Activated naive CD8-positive, alpha-beta T cell treated with anti-CD3 and anti-CD28 coated beads, Interleukin-2, amount 50 U/mL, for 24 hours (primary cell): ENCODE measurements at regions not wholly inside any gene's neighbourhood (a gene's known extent, or its start where the extent isn't known, plus 50 kb on each side); places are given as distances from the start of the nearest gene placed in this dataset.
"Not testable (repeated sequence)": the region's sequence is repeated elsewhere in the genome, so short reads cannot be mapped to it uniquely, and the experiment has no call there.

Experiments
- ATAC-seq: fragments of 150-1000 bp; cut with Tn5 transposase; one replicate; pipeline ENCODE4 v1.10.0; 2021
- DNase-seq: peaks from one replicate; pipeline ENCODE4 v3.0.0; 2021
- H3K27ac Mint-ChIP-seq: one replicate; pipeline ENCODE4 v1.8.0; 2021; ENCODE audit warnings: mild to moderate bottlenecking, mixed read lengths
- H3K27me3 Mint-ChIP-seq: one replicate; pipeline ENCODE4 v1.8.0; 2021; ENCODE audit warnings: mixed read lengths
- H3K36me3 Mint-ChIP-seq: one replicate; pipeline ENCODE4 v1.8.0; 2021; ENCODE audit warnings: low read depth, mixed read lengths
- H3K4me1 Mint-ChIP-seq: one replicate; pipeline ENCODE4 v1.8.0; 2021; ENCODE audit warnings: mixed read lengths
- H3K4me3 Mint-ChIP-seq: one replicate; pipeline ENCODE4 v1.8.0; 2021; ENCODE audit warnings: mild to moderate bottlenecking, moderate library complexity, mixed read lengths
- H3K9me3 Mint-ChIP-seq: one replicate; pipeline ENCODE4 v1.8.0; 2021; ENCODE audit warnings: mixed read lengths

DNA sequence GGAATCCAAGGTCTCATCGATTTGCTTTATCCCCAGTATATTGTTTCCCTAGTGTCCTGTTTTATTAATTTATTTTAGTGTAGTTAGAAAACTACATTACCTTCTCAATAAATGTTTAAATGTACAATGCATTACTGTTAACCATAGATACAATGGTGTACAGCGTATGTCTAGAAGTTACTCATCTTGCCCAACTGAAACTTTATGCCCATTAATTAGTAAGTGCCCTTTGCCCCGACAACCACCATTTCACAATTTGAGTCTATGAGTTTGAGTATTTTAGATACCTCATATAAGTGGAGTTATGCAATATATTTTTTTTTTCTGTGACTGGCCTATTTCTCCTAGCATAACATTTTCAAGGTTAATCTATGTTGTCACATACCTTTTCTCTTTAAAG is 1343.0 kb upstream of the SLC39A10 start:
- Mint-ChIP-seq H3K36me3 (no peaks in the 10 kb centered on the region), H3K27me3 (no peaks in the 10 kb centered on the region), H3K4me1 (no peaks in the 10 kb centered on the region), H3K27ac (no peak overlapping the region), H3K4me3 (no peak overlapping the region), H3K9me3 (no peaks in the 10 kb centered on the region)
- no peak for DNase-seq
- no peak for ATAC-seq

GRCh38 chr2:194304191-194304590 is 1352.8 kb upstream of the SLC39A10 start:
- ATAC-seq = no peak
- H3K4me1 Mint-ChIP-seq = no peaks in the 10 kb centered on the region
- no peaks in the 10 kb centered on the region for H3K36me3 Mint-ChIP-seq
- no peak for DNase-seq
- no peak overlapping the region for H3K4me3 Mint-ChIP-seq
- no peaks in the 10 kb centered on the region for H3K27me3 Mint-ChIP-seq
- no peaks in the 10 kb centered on the region for H3K9me3 Mint-ChIP-seq
- no peak overlapping the region for H3K27ac Mint-ChIP-seq

DNA sequence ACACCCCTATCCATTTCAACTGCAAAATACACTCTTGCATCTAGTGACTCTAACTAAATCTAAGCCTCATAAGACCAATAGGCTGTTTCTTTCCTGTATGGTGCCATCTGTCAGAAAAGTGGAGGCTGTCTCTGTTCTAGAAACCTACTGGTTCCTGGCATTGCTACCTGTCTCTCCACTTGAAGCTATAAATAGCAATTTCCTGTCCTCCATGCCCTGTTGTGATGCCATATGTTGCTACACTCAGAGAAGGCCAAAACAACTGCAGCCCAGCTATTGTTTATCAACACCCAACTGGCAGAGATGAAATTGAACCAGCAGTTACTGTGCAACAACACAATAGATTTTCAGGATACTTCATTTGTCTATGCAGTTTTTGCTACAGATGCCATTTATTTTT is 1355.1 kb upstream of the SLC39A10 start:
- Mint-ChIP-seq H3K36me3 (no peaks in the 10 kb centered on the region), H3K27ac (no peak overlapping the region), H3K9me3 (no peaks in the 10 kb centered on the region), H3K4me3 (no peak overlapping the region), H3K4me1 (no peaks in the 10 kb centered on the region), H3K27me3 (no peaks in the 10 kb centered on the region)
- DNase-seq = no peak
- no peak for ATAC-seq

- Mint-ChIP-seq H3K4me3 (no peak overlapping the region), H3K36me3 (no peaks in the 10 kb centered on the region), H3K4me1 (no peaks in the 10 kb centered on the region), H3K9me3 (no peaks in the 10 kb centered on the region), H3K27ac (no peak overlapping the region), H3K27me3 (no peaks in the 10 kb centered on the region)
- DNase-seq (no peak), ATAC-seq (no peak)
Measured at GRCh38 chr2:194294156-194294555, 1362.9 kb upstream of the SLC39A10 start.

DNA sequence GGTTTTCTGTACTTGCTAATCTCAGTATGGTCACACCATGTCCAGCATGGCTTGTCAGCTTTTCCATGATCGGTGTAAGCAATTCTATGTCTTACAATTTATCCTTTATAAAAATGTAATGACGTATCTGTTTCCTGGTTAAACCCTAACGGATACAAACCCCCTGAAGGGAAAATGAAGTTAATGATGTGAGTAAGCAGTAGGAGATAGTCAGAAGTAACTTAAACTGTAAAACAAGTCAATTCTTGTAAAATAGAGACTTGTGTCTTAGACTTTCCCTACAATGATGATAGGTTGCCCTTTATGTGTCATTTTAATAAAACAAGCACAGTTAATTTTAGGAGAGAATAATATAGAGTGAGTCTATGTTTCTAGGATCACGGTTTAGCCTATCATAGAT is 1365.9 kb upstream of the SLC39A10 start:
- no peak for DNase-seq
- no peak for ATAC-seq

DNA sequence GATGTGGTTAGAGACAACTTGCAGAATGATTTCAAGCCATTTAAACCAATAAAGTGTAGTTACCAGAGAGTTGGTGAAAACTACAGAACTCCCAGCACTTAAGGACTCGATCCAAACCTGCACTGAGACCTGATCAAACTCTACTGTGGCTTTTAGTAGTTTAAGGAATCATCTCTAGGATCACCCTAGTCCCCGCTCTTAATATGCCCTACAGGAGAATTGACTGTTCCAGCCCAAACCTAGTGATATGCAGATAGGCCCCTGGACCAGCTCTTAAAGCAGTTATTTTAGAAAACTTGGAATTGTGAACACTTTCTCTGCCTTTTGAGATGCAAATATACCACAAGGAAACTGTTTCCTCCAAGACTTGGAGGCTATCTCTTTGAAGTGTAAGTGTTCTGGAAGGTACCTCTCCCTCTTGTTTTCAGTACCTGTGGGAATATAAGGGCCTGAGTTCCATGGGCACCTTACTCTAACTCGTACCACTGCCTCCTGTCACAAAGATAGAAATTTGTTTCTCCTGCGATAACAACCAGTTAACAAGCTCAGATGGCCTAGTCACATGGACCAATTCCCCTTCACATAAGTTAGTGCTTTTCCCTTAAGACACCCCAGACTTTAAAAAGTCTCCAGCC is 1367.2 kb upstream of the SLC39A10 start:
- no peaks in the 10 kb centered on the region for H3K9me3 Mint-ChIP-seq
- H3K4me1 Mint-ChIP-seq = no peaks in the 10 kb centered on the region
- no peaks in the 10 kb centered on the region for H3K36me3 Mint-ChIP-seq
- ATAC-seq (no peak), DNase-seq (no peak)
- no peaks in the 10 kb centered on the region for H3K27me3 Mint-ChIP-seq
- H3K27ac Mint-ChIP-seq = no peak overlapping the region
- H3K4me3 Mint-ChIP-seq = no peak overlapping the region

More for the DNA sequence above, 1365.9 kb upstream of the SLC39A10 start:
- H3K4me1 Mint-ChIP-seq = no peaks in the 10 kb centered on the region
- H3K27ac Mint-ChIP-seq = no peak overlapping the region
- no peaks in the 10 kb centered on the region for H3K36me3 Mint-ChIP-seq
- no peaks in the 10 kb centered on the region for H3K9me3 Mint-ChIP-seq
- no peaks in the 10 kb centered on the region for H3K27me3 Mint-ChIP-seq
- H3K4me3 Mint-ChIP-seq = no peak overlapping the region

DNA sequence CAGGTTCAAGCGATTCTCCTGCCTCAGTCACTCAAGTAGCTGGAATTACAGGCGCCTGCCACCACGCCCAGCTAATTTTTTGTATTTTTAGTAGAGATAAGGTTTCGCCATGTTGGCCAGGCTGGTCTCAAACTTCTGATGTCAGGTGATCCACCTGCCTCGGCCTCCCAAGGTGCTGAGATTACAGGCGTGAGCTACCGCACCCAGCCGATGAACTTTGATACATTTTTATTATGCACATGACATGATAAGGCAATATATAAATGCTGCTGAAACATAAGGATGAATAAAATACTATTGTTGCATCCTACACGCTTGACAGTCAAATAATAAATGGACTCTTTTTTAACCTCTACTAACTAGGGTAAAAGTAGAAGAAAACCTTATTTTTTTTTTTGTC is 1380.4 kb upstream of the SLC39A10 start:
- not testable (repeated sequence) for H3K36me3 Mint-ChIP-seq, H3K27me3 Mint-ChIP-seq, DNase-seq, ATAC-seq, H3K4me1 Mint-ChIP-seq, H3K4me3 Mint-ChIP-seq, H3K9me3 Mint-ChIP-seq, H3K27ac Mint-ChIP-seq

DNA sequence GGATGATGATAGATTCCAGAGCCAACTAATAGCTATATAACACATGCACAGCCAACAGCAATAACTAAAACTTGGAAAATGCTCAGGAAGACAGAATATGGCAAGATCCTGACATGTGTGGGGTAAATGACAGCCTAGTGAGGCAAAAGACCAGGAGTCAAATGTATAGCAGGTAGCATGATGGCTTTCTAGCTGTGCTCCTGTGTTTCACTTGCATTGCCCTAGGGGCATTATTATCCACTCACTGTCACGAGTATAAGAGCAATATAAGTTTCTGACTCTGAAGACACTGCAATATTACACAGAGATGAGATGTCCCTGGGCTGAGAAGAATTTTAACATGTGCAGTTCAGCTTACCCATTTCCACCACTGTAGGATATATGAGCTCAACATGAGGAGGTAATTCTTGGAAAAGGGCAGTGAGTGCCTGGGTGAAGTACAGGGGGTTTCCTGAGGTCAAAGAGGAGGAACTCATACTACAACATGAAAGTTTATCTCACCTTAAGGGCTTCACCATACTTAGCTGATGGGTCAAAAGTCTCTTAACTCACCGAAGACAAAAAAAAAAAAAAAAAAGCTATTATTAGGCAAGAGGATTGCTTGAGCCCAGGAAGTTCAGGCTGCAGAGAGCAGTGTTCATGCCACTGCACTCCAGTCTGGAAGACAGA is 1385.6 kb upstream of the SLC39A10 start:
- Mint-ChIP-seq H3K27ac (no peak overlapping the region), H3K4me1 (no peaks in the 10 kb centered on the region), H3K9me3 (no peaks in the 10 kb centered on the region), H3K27me3 (no peaks in the 10 kb centered on the region), H3K36me3 (no peaks in the 10 kb centered on the region), H3K4me3 (no peak overlapping the region)
- ATAC-seq (no peak), DNase-seq (no peak)

- no peak overlapping the region for H3K4me3 Mint-ChIP-seq
- ATAC-seq (no peak), DNase-seq (no peak)
- no peaks in the 10 kb centered on the region for H3K9me3 Mint-ChIP-seq
- H3K36me3 Mint-ChIP-seq = no peaks in the 10 kb centered on the region
- no peaks in the 10 kb centered on the region for H3K4me1 Mint-ChIP-seq
- H3K27me3 Mint-ChIP-seq = no peaks in the 10 kb centered on the region
- H3K27ac Mint-ChIP-seq = no peak overlapping the region
Measured at GRCh38 chr2:194270648-194271047, 1386.4 kb upstream of the SLC39A10 start.

- H3K36me3 Mint-ChIP-seq = no peaks in the 10 kb centered on the region
- no peaks in the 10 kb centered on the region for H3K9me3 Mint-ChIP-seq
- H3K27me3 Mint-ChIP-seq = no peaks in the 10 kb centered on the region
- no peaks in the 10 kb centered on the region for H3K4me1 Mint-ChIP-seq
- no peak for ATAC-seq
- no peak for DNase-seq
- H3K4me3 Mint-ChIP-seq = no peak overlapping the region
- no peak overlapping the region for H3K27ac Mint-ChIP-seq
Measured at GRCh38 chr2:194264586-194264985, 1392.4 kb upstream of the SLC39A10 start.

DNA sequence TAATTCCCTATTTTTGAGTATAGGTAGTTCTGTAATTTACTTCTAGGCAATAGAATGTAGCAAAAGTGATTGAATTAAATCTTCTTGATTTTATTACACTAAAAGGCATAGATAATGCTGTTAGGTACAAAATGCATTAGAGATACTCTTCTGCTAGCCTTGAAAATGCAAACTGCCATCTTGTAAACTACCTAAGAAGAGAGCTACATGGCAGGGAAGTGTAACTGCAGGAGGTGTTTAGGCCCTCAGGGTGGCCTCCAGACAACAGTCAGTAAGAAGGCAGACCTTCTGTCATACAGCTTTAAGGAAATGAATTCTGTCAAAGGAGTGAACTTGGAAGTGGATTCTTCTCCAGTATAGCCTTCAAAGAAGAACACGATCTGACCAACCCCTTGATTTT is 1396.8 kb upstream of the SLC39A10 start:
- no peaks in the 10 kb centered on the region for H3K36me3 Mint-ChIP-seq
- H3K27me3 Mint-ChIP-seq = no peaks in the 10 kb centered on the region
- ATAC-seq (no peak), DNase-seq (no peak)
- H3K4me1 Mint-ChIP-seq = no peaks in the 10 kb centered on the region
- H3K27ac Mint-ChIP-seq = no peak overlapping the region
- no peak overlapping the region for H3K4me3 Mint-ChIP-seq
- no peaks in the 10 kb centered on the region for H3K9me3 Mint-ChIP-seq

GRCh38 chr2:194257095-194257494 is 1399.9 kb upstream of the SLC39A10 start:
- H3K36me3 Mint-ChIP-seq = no peaks in the 10 kb centered on the region
- H3K27me3 Mint-ChIP-seq = no peaks in the 10 kb centered on the region
- H3K4me3 Mint-ChIP-seq = no peak overlapping the region
- ATAC-seq = no peak
- no peak overlapping the region for H3K27ac Mint-ChIP-seq
- no peaks in the 10 kb centered on the region for H3K4me1 Mint-ChIP-seq
- DNase-seq = no peak
- no peaks in the 10 kb centered on the region for H3K9me3 Mint-ChIP-seq

DNA sequence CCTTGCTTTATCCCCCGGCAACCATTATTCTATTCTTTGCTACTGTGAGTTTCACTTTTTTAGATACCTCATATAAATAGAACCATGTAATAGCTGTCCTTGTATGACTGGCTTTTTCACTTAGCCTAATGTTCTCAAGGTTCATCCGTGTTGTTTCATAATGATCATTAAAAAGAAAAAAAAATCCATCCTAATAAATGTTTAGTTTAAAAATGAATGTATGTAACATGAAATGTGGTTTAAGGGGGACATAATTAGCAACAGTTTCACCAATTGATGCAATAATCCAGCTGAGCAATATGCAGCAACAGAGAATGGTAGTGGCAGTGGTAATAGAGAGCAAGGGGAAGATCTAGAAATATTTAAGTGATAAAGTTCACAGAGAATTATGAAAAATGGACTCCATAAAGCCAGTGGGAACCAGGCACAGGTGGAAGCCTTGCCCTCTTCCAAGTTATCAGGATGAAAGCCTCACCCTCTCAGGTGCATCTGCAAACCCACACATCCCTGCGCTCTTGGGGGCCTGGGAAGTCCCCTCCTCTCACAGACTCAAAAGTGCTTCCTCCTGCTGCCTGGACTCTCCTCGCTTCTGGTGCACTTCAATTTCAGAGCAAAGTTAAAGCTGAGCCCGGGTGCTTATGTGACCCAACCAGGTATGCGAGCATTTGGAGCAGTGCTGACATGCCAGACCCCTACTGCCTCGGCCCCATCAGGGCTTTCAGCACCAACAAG is 1403.3 kb upstream of the SLC39A10 start:
- H3K9me3 Mint-ChIP-seq = no peaks in the 10 kb centered on the region
- H3K27me3 Mint-ChIP-seq = no peaks in the 10 kb centered on the region
- ATAC-seq (no peak), DNase-seq (no peak)
- H3K4me1 Mint-ChIP-seq = no peaks in the 10 kb centered on the region
- no peak overlapping the region for H3K27ac Mint-ChIP-seq
- H3K4me3 Mint-ChIP-seq = no peak overlapping the region
- no peaks in the 10 kb centered on the region for H3K36me3 Mint-ChIP-seq

DNA sequence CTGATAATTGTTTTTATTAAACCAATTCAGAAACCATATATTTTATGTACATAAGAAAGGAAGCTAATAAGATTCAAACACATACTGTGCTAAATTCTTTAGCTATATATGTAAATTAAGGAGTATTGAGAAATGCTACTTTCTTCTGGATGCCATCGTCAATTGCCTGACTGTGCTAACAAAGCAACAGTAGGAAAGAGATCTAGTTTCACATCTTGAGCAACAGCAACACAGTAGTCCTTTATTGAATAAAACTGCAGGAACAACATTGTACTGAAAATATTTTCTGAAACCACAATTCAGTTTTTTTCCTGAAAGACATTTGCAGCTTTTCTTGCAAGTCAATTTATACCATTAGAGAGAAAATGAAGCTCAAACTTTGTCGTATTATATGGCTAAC is 1404.9 kb upstream of the SLC39A10 start:
- no peaks in the 10 kb centered on the region for H3K36me3 Mint-ChIP-seq
- no peak overlapping the region for H3K4me3 Mint-ChIP-seq
- no peak overlapping the region for H3K27ac Mint-ChIP-seq
- ATAC-seq (no peak), DNase-seq (no peak)
- H3K9me3 Mint-ChIP-seq = no peaks in the 10 kb centered on the region
- no peaks in the 10 kb centered on the region for H3K27me3 Mint-ChIP-seq
- no peaks in the 10 kb centered on the region for H3K4me1 Mint-ChIP-seq

DNA sequence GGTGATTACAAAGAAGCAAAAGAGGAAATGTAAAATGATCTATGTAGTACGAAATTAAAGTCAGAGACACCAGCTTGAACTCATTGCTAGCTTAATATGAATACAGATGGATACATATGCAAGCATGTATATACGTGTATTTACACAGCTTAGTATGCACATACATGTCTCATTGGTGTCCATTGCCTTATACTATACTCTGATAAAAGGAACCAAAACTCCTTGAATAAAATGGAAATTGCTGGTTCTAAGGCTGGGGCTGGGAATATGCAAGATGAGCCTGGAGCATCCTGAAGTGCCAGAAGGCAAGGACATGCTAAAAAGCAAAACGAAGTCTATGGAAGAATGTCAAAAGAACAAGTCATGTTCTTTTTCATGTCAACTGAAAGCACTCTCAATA is 1424.4 kb upstream of the SLC39A10 start:
- Mint-ChIP-seq H3K4me3 (no peak overlapping the region), H3K36me3 (no peaks in the 10 kb centered on the region), H3K9me3 (no peaks in the 10 kb centered on the region), H3K27me3 (no peaks in the 10 kb centered on the region), H3K4me1 (no peaks in the 10 kb centered on the region), H3K27ac (no peak overlapping the region)
- DNase-seq (no peak), ATAC-seq (no peak)
